Midbrain (tissue), 1 donor: ENCODE measurements at regions not wholly inside any gene's neighbourhood (a gene's known extent, or its start where the extent isn't known, plus 50 kb on each side); places are given as distances from the start of the nearest gene placed in this dataset.

Experiments
- DNase-seq: peaks from one replicate; lab custom pipeline; 2025; lab: John Stamatoyannopoulos, UW

- no peak for DNase-seq
Observed at GRCh38 chr4:152235718-152236117, 300.2 kb downstream of the FBXW7 start.

- DNase-seq, result no peak
Observed at GRCh38 chr4:152234571-152234970, 301.3 kb downstream of the FBXW7 start.

GRCh38 chr4:152232271-152232670, 303.6 kb downstream of the FBXW7 start:
- no peak for DNase-seq

GRCh38 chr4:152229782-152230289, 306.1 kb downstream of the FBXW7 start:
- no peak for DNase-seq

GRCh38 chr4:152225680-152226079, 310.2 kb downstream of the FBXW7 start:
- no peak for DNase-seq

- DNase-seq, result no peak
Observed at GRCh38 chr4:152224721-152225420, 311.0 kb downstream of the FBXW7 start.

- DNase-seq, result no peak
Observed at GRCh38 chr4:152224223-152224622, 311.7 kb downstream of the FBXW7 start.

- DNase-seq, result no peak
Observed at GRCh38 chr4:152223600-152223999, 312.3 kb downstream of the FBXW7 start.

GRCh38 chr4:152221816-152222516, 313.9 kb downstream of the FBXW7 start:
- no peak for DNase-seq

GRCh38 chr4:152220201-152220666, 315.7 kb downstream of the FBXW7 start:
- DNase-seq, result no peak

GRCh38 chr4:152218576-152218975, 317.3 kb downstream of the FBXW7 start:
- no peak for DNase-seq

- DNase-seq, result no peak
Observed at GRCh38 chr4:152217896-152218295, 318.0 kb downstream of the FBXW7 start.

- no peak for DNase-seq
Observed at GRCh38 chr4:152211936-152212653, 323.8 kb downstream of the FBXW7 start.

- DNase-seq, result no peak
Observed at GRCh38 chr4:152209772-152210493, 326.0 kb downstream of the FBXW7 start.

GRCh38 chr4:152207378-152207720, 328.5 kb downstream of the FBXW7 start:
- DNase-seq, result no peak

GRCh38 chr4:152206646-152207377, 329.1 kb downstream of the FBXW7 start:
- DNase-seq, result no peak

GRCh38 chr4:152206185-152206584, 329.7 kb downstream of the FBXW7 start:
- DNase-seq, result no peak

- no peak for DNase-seq
Observed at GRCh38 chr4:152202415-152202814, 333.5 kb downstream of the FBXW7 start.

GRCh38 chr4:152200511-152201333, 335.2 kb downstream of the FBXW7 start:
- no peak for DNase-seq

GRCh38 chr4:152197211-152197610, 338.7 kb downstream of the FBXW7 start:
- peak; percentile 59 for DNase-seq
